GM10266 (cell line): ENCODE measurements at regions not wholly inside any gene's neighbourhood (a gene's known extent, or its start where the extent isn't known, plus 50 kb on each side); places are given as distances from the start of the nearest gene placed in this dataset.
"Not testable (repeated sequence)": the region's sequence is repeated elsewhere in the genome, so short reads cannot be mapped to it uniquely, and the experiment has no call there.

Source experiments
- DNase-seq: peaks from one replicate; pipeline ENCODE4 v3.0.0; 2012; ENCODE audit errors: extremely low spot score
- CTCF ChIP-seq: IDR thresholded peaks from 2 replicates; pipeline ENCODE4 v1.5.1; 2012; ENCODE audit warnings: mild to moderate bottlenecking, low read depth; ENCODE audit not compliant: control insufficient read depth, insufficient read depth; ENCODE audit errors: missing control alignments

- DNase-seq: not testable (repeated sequence)
These were observed 171.4 kb upstream of the OR4C13 start for GRCh38 chr11:49780791-49781190.

GRCh38 chr11:49782000-49782399 lies 170.2 kb upstream of the OR4C13 start:
- DNase-seq: not testable (repeated sequence)

- DNase-seq: not testable (repeated sequence)
These were observed 168.3 kb upstream of the OR4C13 start for GRCh38 chr11:49783841-49784240.

GRCh38 chr11:49789787-49790186 lies 162.4 kb upstream of the OR4C13 start:
- DNase-seq: not testable (repeated sequence)

GRCh38 chr11:49798206-49798837 lies 153.9 kb upstream of the OR4C13 start:
- not testable (repeated sequence) for DNase-seq

GRCh38 chr11:49817705-49818430 lies 134.3 kb upstream of the OR4C13 start:
- not testable (repeated sequence) for DNase-seq

- not testable (repeated sequence) for DNase-seq
These were observed 129.0 kb upstream of the OR4C13 start for GRCh38 chr11:49823188-49823587.

GRCh38 chr11:49850541-49850940 lies 101.7 kb upstream of the OR4C13 start:
- DNase-seq: not testable (repeated sequence)

- TF ChIP-seq CTCF: no peak
These were observed 100.7 kb upstream of the OR4C13 start for GRCh38 chr11:49851511-49851910.

GRCh38 chr11:49851971-49852389 lies 100.2 kb upstream of the OR4C13 start:
- TF ChIP-seq CTCF: no peak
- no peak for DNase-seq

More at GRCh38 chr11:49851511-49851910, 100.7 kb upstream of the OR4C13 start:
- no peak for DNase-seq

- not testable (repeated sequence) for DNase-seq
These were observed 63.3 kb upstream of the OR4C13 start for GRCh38 chr11:49888875-49889274.

- DNase-seq: not testable (repeated sequence)
These were observed 60.1 kb upstream of the OR4C13 start for GRCh38 chr11:49891910-49892671.

- not testable (repeated sequence) for DNase-seq
These were observed 58.7 kb upstream of the OR4C13 start for GRCh38 chr11:49893442-49893841.
